ENCODE measurements at regions not wholly inside any gene's neighbourhood (a gene's known extent, or its start where the extent isn't known, plus 50 kb on each side); places are given as distances from the start of the nearest gene placed in this dataset.

GRCh38 chr1:98330224-98330623 lies 331.3 kb upstream of the SNX7 start:
- no peak for DNase-seq (ENCODE audit: low spot score)

GRCh38 chr1:98328855-98329254 lies 332.7 kb upstream of the SNX7 start:
- no peak for DNase-seq (ENCODE audit: low spot score)

GRCh38 chr1:98327220-98327861 lies 334.2 kb upstream of the SNX7 start:
- DNase-seq (ENCODE audit: low spot score): no peak

- DNase-seq (ENCODE audit: low spot score): no peak
Observed at GRCh38 chr1:98325646-98326440, 335.7 kb upstream of the SNX7 start.

DNA sequence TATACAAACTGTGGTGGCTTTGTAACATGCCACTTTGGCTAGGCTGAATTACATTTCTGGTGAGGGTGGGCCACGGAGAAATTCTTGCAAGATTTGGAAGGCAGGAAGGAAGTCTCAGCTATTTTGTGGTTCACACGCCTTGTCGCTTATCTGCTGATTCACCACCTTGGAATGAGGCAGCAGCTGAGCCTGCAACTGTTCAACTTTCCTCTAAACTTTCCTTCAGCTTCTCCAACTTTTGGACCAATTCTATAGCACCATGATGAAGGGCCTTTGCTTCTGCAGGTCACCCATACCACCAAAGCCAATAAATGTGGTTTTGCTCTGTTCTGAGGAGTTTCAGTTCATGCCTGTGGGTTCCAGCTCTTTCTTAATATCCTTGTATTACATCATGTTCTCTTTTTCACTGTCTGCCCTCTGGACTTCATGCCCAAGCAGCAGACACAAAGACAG lies 337.6 kb upstream of the SNX7 start:
- DNase-seq (ENCODE audit: low spot score): no peak

GRCh38 chr1:98323388-98323787 lies 338.1 kb upstream of the SNX7 start:
- DNase-seq (ENCODE audit: low spot score): no peak

DNA sequence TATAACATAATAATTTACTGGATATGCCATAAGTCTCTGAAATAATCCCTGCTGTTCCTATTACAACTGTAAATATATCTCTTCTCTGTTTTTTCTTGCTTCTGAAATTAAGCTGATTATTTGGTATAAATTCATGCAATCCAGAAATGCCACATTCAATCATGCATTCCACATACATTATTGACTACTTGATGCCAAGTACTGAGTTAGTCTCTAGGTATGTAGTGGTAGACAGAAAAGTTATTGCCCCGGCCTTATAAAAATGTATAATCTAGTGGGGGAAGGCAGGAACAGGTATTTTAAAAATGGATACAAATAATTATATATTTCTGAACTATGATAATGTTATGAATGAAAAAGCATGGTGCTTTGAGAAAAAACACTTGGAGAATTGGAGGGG lies 338.6 kb upstream of the SNX7 start:
- DNase-seq (ENCODE audit: low spot score): no peak

GRCh38 chr1:98322086-98322485 lies 339.4 kb upstream of the SNX7 start:
- DNase-seq (ENCODE audit: low spot score): no peak

GRCh38 chr1:98321191-98321590 lies 340.3 kb upstream of the SNX7 start:
- no peak for DNase-seq (ENCODE audit: low spot score)

DNA sequence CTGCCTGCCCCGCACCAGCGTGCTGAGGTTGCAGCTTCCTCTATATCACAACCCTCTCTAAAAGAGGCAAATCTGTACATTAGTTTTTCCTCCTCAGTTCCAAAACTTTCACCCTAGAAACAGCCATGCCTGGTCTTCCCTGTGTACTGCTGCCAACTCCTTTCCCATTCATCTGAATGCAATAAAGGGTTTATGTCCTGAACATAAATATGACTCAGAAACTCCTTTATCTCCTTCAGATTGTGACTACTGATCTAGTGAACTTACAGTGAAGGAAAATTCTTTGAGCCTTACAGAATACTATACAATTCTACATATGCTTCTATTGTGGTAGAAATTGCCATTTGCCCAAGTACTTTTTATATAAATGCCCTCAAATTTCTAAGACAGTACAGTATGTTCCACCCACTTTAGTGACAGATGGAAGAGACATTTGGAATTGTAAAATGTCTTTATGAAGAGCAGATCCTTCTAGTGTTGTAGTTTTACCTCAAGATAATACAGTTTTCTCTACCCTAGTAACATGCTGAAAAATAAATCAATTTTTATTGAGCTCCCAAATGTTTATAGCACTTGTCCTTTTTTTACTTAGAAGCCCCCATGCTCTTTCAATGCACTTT lies 345.1 kb upstream of the SNX7 start:
- DNase-seq (ENCODE audit: low spot score): no peak

- DNase-seq (ENCODE audit: low spot score): no peak
Observed at GRCh38 chr1:98315309-98315708, 346.2 kb upstream of the SNX7 start.

GRCh38 chr1:98314601-98315000 lies 346.9 kb upstream of the SNX7 start:
- DNase-seq (ENCODE audit: low spot score): no peak

- no peak for DNase-seq (ENCODE audit: low spot score)
Observed at GRCh38 chr1:98306517-98307089, 354.9 kb upstream of the SNX7 start.

DNA sequence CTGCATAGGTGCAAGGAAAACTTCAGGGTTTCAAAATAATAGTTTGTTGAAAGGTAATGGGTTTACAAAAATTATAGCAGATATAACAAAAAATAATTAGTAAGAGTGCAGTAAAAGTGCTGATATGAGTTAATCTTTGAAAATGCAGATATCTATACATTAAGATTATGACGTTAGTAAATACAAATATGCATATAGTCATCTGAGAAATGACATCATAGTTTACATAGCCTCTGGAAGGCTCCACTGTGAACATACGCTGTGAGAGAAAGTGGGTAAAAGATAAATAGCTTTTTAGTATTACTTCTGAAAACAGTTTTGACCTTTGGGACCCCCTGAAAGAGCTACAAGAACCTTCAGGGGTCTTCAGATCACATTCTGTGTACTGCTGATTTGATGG lies 356.2 kb upstream of the SNX7 start:
- no peak for DNase-seq (ENCODE audit: low spot score)

DNA sequence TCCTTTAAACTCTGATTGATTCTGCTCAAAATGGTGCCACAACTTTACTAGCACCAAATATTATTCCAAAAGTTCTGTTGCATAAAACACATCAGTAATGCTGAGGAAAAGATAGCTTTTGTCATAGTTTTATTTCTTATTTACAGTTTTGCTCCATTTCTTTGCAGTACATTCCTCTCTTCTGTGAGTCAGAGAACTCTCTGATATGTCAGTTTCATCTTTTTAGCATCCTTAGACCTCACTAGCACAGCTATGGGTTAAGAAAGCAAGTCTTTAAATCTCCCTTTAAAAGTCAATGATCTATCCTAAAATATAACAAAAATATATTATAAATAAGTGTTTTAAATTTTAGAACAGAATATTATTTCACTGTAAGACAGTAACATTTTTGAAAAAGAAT lies 356.6 kb upstream of the SNX7 start:
- DNase-seq (ENCODE audit: low spot score): no peak

DNA sequence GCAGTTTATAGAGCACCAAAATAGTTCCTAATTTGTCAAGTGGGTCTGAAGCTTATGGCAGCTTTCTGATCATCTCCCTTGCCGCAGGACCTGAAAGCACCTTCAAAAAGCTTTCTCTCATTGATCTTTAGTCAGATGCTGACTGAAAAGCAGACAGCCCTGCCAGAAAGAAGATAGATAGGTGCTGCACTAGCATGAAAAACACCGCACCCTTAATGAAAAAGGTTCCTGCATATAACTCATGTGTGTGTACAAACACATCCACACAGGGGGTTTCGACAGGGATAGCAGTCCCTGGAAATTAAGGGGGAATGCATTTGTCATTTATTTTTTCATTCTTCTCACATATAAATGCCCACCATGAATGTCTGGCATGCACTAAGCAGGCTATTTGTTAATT lies 361.7 kb upstream of the SNX7 start:
- no peak for DNase-seq (ENCODE audit: low spot score)

DNA sequence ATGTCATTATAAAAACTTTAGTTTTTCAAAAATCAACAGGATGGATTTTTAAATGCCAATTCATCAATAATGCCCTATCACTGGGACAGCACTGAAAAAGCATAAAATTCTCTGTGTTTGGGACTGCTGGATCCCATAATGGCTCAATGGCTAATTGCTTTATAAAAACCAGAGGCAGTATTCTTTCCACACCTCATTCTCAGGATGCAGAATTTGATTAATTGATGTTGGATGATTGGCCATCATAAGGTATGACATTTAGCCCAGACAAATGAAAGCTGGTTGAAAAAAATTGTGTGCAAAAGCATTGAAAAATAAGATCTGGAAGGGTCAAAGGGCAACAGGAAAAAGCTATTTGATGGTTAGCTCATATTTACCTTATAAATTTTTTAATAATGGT lies 362.2 kb upstream of the SNX7 start:
- no peak for DNase-seq (ENCODE audit: low spot score)

GRCh38 chr1:98298319-98298718 lies 363.2 kb upstream of the SNX7 start:
- DNase-seq (ENCODE audit: low spot score): no peak

DNA sequence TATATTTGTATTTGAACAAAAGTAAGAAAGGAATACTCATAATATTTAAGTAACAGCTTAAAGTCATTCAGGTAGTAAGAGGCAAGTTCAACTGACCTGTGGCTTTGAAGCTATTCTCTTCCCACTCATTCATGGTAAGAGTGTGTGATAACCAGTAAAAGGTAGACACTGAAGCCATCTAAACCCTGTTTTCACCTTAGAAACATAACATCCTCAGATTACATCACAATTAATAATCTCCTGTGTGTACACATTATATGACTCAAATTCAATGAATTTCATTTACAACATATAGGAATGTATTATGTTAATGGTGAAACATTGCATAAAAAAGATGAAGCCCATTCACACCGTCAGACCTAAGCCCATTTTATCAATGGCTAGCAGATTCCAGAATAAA lies 364.8 kb upstream of the SNX7 start:
- DNase-seq (ENCODE audit: low spot score): no peak

GRCh38 chr1:98294127-98294526 lies 367.4 kb upstream of the SNX7 start:
- no peak for DNase-seq (ENCODE audit: low spot score)

DNA sequence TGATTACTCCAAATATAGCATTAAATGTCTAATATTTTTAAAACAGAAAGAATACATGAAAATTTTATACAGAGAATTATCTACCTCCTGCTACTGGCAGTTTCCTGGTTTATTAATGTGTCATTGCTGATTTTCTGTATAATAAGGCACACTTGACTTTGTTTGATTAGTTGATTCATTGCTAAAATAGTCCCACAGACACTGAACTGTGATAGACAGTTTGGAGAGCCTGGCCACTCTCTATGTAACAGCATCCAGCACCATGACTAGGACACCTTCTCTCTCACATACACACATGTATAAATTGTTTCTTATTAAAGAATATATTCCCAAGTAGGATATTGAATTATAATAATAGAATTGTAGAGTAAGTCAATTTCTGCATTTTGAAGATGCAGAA lies 368.5 kb upstream of the SNX7 start:
- DNase-seq (ENCODE audit: low spot score): no peak

DNA sequence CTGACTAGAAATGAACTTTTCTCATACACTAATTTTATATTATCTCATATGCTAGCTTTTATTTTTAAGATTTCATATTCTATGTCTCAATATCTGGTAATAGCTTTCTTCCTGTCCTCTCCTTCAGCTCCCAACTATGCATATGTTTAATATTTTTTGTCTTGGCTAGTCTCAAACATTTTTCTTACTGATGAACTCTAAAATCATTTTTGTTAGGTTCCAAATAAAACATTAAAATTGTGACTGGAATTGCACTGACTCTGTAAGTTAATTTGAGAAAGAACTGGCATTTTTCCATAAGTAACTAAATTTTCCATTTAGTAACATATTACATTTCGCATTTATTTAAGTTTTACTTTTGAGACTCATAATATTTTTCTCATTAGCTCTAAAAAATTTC lies 368.5 kb upstream of the DPYD start:
- no peak for DNase-seq (ENCODE audit: low spot score)

DNA sequence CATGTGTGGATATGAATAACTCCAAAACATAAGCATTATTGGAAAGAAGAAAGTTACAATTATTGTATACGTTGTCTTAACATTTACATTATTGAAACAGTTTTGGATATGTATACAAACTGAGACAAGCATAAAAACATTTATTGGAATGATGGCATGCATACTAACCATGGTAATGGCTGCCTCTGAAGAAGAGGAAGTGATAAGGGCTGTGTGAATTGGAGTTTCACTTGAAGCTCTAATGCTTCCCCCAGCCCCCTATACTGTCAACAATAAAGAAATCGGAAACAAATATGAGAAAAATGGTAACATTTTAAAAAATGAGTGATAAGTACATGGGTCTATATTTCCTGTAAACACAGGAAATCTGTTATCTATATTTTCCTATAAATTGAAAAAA lies 367.7 kb upstream of the DPYD start:
- DNase-seq (ENCODE audit: low spot score): no peak

All from NAMALWA (cell line).